ENCODE measurements at regions not wholly inside any gene's neighbourhood (a gene's known extent, or its start where the extent isn't known, plus 50 kb on each side); places are given as distances from the start of the nearest gene placed in this dataset.

GRCh38 chr15:26372706-26373105 lies 400.2 kb downstream of the GABRB3 start:
- no peak for DNase-seq (ENCODE audit: low read depth in 1 of 2, low spot score in 1 of 2)
- TF ChIP-seq SPI1 (IDR thresholded peaks at IDR 0.05; ENCODE audit: borderline replicate concordance, low read depth) (no peak), GABPA (IDR thresholded peaks at IDR 0.05; ENCODE audit: low read depth) (no peak), CTCF (IDR thresholded peaks at IDR 0.05; ENCODE audit: insufficient read depth, low read length) (no peak), REST (IDR thresholded peaks at IDR 0.05; ENCODE audit: insufficient replicate concordance, low read depth) (no peak), POLR2AphosphoS5 (IDR thresholded peaks at IDR 0.05; ENCODE audit: low read depth) (no peak)
- no peaks in the 10 kb centered on the region for H3K27me3 ChIP-seq (ENCODE audit: insufficient read depth, poor library complexity, severe bottlenecking)

GRCh38 chr15:26365077-26365476 lies 407.8 kb downstream of the GABRB3 start:
- Histone ChIP-seq H3K27me3 (ENCODE audit: insufficient read depth, poor library complexity, severe bottlenecking) (no peaks in the 10 kb centered on the region), H3K27ac (replicated peaks) (no peak overlapping the region), H3K4me3 (replicated peaks; ENCODE audit: insufficient read depth, low read length) (no peak overlapping the region)
- TF ChIP-seq POLR2AphosphoS5 (IDR thresholded peaks at IDR 0.05; ENCODE audit: low read depth) = no peak
- TF ChIP-seq CTCF (IDR thresholded peaks at IDR 0.05; ENCODE audit: insufficient read depth, low read length) = no peak
- no peak for TF ChIP-seq REST (IDR thresholded peaks at IDR 0.05; ENCODE audit: insufficient replicate concordance, low read depth)
- TF ChIP-seq SPI1 (IDR thresholded peaks at IDR 0.05; ENCODE audit: borderline replicate concordance, low read depth) = no peak
- TF ChIP-seq GABPA (IDR thresholded peaks at IDR 0.05; ENCODE audit: low read depth) = no peak
- DNase-seq (ENCODE audit: low read depth in 1 of 2, low spot score in 1 of 2) = no peak

More at GRCh38 chr15:26372706-26373105, 400.2 kb downstream of the GABRB3 start:
- no peak overlapping the region for H3K4me3 ChIP-seq (replicated peaks; ENCODE audit: insufficient read depth, low read length)
- no peak overlapping the region for H3K27ac ChIP-seq (replicated peaks)

GRCh38 chr15:26359855-26360254 lies 413.0 kb downstream of the GABRB3 start:
- no peak for DNase-seq (ENCODE audit: low read depth in 1 of 2, low spot score in 1 of 2)
- no peak overlapping the region for H3K4me3 ChIP-seq (replicated peaks; ENCODE audit: insufficient read depth, low read length)
- TF ChIP-seq POLR2AphosphoS5 (IDR thresholded peaks at IDR 0.05; ENCODE audit: low read depth) (no peak), REST (IDR thresholded peaks at IDR 0.05; ENCODE audit: insufficient replicate concordance, low read depth) (no peak), GABPA (IDR thresholded peaks at IDR 0.05; ENCODE audit: low read depth) (no peak), SPI1 (IDR thresholded peaks at IDR 0.05; ENCODE audit: borderline replicate concordance, low read depth) (no peak), CTCF (IDR thresholded peaks at IDR 0.05; ENCODE audit: insufficient read depth, low read length) (no peak)
- H3K27ac ChIP-seq (replicated peaks) = no peak overlapping the region
- H3K27me3 ChIP-seq (ENCODE audit: insufficient read depth, poor library complexity, severe bottlenecking) = no peaks in the 10 kb centered on the region

Measured in HL-60 (cell line).